GM19395 (cell line): ENCODE measurements at regions not wholly inside any gene's neighbourhood (a gene's known extent, or its start where the extent isn't known, plus 50 kb on each side); places are given as distances from the start of the nearest gene placed in this dataset.
"Not testable (repeated sequence)": the region's sequence is repeated elsewhere in the genome, so short reads cannot be mapped to it uniquely, and the experiment has no call there.

Experiments used
- ATAC-seq: cut with Tn5 transposase; IDR thresholded peaks from one replicate; pipeline ENCODE4 v1.9.1; 2021; ENCODE audit warnings: mild to moderate bottlenecking, moderate library complexity; ENCODE audit not compliant: unreplicated experiment

DNA sequence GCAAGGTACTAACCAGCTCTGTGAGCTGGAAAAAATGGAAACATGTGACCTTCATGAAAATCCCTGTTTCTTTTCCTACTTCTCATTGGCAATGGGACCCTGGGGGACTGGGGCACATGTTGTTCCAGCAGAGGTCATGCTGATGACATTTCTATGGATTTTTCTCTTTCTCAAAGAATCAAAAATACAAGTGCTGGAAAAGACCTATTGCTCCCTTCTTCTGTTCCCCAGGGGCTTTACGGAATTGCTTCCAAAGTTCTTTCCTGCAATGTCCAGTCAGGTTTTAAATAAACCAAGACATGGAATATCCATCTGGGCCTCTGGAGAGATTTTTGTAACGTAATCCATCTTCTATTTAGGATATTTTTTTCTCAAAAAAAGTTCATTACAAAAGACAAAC, 1006.1 kb upstream of the CELF4 start:
- ATAC-seq = no peak

DNA sequence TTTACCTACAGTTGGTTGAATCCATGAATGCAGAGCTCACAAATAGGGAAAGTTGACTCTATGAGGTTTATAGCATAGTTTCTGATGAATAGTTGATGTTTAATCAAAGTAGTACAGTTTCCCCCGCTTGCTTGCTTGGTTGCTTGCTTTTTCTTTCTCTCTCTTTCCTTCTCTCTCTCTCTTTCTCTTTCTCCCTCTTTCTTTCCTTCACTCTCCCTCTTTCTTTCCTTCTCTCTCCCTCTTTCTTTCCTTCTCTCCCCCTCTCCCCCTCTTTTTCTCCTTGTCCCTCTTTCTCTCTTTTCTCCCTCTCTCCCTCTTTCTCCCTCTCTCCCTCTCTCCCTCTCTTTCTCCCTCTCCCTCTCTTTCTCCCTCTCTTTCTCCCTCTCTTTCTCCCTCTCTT, 999.9 kb upstream of the CELF4 start:
- ATAC-seq = no peak

DNA sequence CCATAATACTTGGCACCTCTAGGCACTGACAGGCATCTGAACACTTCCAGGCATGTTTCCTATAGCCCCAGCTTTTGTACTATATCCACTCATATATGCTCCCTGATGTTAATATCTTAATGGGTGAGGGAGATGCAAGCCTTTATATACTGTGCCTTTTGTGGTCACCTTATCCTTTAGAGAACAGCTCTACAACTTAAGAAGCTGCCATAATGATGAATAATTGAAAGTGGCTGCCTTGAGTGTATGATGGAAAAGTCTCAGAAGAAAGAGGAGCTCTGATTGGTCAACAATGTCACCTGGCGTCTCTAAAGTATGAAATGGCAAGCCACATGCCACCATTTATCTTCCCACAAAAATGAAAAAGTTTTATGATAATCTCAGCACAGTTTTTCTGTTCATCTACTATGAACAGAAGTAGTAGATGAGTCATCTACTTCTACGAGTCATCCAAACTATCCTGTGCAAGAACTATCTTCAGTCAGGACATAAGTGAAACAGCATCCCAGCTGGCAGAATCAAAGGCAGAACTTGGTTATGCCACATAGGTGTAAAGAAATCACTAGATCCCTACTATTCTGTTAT, 997.9 kb upstream of the CELF4 start:
- no peak for ATAC-seq

DNA sequence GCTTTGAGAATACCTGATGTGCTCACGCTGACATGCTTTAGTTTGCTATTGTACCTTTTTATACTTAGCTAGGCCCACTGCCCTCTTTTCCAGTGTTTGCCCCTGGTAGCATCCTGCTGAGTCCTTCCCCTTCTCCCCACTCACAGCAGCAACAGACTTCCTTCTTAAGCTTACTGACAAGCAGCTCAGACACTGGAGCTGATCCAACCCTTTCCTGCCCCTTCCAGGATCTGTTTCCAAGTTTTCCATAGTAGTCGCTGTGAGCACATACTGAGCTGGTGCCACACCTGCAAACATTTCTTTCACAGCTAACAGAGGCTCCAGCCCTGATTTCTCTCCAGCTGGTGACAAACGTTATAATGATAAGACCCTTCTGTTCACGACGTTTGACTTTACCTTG, 991.4 kb upstream of the CELF4 start:
- ATAC-seq = no peak

DNA sequence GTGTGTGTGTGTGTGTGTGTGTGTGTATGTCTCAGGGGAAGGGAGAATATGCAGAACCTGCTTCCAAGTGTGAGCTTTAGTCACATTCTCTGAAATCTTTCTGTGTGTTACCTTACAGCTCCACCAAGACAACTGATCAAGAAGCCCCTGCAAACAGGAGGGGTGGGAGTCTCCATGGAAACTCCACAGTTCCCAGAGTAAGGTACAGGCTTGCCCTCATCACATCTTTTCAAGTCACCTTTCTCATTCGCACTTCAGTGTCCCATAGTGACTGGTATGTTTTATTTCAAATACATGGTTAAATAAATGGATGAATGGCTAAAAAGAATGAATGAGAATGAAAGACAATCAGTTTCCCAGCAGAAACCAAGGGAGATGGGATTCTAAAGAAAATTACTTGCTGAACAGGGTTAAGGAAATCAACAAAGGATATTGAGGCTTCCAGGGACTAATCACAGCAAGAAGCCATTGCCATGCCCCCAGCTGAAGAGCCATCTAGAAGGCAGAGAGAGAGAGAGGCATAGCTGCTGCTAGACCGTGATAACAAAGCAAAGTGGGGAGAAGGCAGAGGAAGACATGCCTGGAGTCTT, 987.2 kb upstream of the CELF4 start:
- no peak for ATAC-seq

DNA sequence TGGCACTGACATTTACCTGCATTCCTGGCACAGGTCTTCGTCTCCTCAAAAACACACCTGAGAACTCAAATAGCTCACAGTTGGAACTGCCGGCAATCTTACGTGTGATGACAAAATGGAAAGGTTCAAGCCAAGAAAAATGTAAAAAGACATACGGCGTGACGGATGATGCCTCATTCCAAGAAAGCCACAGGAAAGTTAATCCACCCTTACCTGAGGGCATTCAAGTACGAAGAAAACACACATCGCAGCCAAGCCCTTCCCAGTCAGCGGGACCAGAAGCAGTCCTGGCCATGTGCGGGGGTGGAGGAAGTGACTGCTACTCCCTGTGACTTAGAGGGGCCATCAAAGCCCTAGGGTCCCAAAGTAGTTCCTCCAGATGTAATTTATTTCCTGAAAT, 986.3 kb upstream of the CELF4 start:
- no peak for ATAC-seq

DNA sequence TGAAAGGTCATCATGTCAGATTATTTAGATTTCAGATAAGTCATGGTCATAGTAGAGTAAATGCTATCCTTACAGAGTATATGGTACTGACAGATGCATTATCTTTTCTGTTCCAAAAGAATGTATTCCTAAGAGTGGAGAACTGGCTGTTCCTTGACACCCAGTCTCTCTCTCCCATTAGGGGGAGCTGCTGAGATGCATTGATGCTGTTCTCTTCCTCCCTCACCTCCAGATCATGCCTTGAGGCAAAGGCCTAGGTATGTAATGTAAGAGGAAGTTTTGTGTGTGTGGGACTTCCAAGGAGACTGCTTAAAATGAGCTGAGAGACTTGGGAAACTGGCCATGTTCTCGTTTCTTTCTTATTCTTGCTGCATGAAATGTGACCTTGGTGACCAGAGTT, 979.5 kb upstream of the CELF4 start:
- no peak for ATAC-seq

DNA sequence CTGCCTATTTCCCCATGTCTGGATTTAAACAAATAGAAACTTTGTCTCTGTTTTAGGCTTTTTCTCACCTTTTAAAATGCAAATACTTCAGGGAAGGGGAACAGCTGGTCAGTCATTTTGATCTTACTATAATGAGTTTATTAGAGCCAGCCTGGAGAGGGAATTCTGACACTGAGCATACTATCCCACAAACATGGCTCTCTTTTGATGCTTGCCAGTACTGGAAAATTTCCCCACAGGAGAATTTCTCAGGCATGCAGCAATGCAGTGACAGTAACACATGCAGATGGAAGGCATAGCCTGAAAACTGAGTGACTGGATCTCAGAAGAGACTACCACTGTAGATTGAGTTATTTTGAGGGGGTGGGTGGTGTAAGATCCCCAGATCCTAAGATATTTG, 974.3 kb upstream of the CELF4 start:
- no peak for ATAC-seq

DNA sequence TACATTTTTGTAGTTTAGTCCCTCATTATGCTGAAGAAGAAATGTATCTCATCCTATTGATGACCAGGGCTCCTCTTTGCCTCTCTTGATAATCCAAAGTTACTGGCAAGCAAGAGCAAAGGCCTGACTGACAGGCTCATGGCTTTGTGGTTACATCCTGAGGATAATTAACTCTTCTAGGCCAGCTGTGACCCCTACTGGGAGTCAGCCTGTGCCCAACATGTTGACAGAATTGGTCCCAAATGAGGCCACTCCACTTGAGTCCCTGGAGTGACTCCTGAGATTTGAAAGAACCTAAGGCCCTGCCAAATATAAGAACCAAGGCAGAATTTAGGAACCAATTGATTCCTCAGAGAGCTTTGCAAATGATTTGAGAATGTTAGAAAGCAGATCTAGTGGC, 973.8 kb upstream of the CELF4 start:
- no peak for ATAC-seq

DNA sequence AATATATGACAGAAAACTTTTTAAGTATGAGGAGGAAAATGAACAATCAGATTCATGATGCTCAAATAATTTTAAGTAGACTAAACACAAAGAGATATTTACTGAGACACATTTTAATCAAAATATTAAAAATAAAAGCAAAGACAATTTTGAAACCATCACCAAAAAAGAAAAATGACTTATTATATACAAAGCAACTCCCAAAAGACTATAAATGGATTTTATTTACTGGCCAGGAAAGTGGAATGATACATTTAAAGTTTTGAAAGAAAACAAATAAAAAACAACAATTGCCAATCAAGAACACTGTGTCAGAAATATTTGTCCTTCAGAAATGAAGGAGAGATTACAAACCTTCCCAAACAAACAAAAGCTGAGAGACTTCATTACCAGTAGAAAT, 968.5 kb upstream of the CELF4 start:
- ATAC-seq = no peak

DNA sequence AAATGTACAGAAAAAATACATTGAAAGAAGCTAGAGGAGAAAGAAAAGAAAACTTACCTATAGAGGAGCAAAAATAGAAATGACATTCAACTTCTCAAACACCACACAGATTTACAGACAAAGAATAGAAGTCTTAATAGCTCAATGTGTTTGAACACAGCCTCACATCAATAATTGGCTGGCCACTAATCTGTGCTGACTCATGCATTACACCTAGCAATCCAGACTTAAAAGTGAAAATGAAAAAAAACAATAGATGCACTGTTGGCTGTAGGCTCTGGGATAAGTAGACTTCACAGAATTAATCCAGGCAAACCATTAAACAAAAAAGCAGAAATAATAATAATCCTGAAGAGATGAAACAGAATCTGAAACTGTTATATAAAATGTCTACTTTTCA, 961.3 kb upstream of the CELF4 start:
- ATAC-seq = no peak

DNA sequence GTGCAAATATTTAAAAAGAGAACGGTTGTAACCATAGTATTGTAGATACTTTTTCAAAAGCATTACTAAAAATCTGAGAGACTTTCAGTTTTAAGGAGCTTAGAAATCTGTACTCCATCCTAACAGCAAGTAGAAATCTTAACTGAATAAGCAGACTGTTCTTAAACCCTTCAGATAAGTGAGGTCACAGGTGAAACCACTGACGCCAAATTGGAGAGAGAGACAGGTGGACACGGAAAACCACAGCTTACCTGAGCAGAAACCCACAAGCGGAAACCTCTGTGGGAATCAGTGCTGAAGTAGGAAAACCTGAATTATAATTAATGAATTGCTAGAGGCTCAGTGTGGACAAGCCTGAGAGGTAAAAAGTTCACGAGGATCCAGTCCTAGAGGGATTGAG, 959.4 kb upstream of the CELF4 start:
- no peak for ATAC-seq

DNA sequence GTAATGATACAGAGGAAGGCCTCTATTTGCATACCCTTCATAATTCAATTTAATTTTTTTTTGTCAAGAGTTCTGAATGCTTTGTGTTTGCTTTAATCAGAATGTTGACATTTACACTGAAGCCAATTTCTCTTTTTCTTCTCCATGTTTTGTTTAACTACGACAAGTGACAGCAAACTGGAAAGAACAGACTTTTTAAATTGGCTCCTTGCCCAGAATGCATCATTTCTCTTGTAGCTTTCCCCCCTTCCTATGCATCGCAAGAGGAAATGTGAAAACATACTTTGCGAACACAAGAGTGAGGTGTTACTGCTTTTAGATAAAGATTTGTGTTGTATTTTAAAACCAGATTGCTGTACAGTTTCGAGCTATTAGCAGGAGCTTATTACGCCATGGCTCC, 955.2 kb upstream of the CELF4 start:
- ATAC-seq = no peak

DNA sequence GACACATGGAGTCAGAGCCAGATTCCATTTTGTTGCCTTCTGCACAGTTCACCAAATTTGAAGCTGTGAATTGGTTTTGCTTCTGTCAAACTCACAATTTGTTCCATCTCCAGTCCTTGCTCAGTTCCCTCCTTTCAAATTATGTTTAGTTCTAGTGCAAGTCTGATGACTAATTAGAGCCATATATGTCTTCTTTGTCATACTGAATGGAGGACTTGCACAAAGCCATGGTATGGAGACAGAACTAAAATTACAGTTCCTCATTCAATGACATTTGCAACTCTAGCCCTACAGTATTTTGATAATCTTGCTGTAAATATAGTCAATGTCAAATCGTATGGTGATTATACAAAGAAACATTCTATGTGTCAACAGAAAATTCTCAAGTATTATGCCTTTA, 936.9 kb upstream of the CELF4 start:
- no peak for ATAC-seq

DNA sequence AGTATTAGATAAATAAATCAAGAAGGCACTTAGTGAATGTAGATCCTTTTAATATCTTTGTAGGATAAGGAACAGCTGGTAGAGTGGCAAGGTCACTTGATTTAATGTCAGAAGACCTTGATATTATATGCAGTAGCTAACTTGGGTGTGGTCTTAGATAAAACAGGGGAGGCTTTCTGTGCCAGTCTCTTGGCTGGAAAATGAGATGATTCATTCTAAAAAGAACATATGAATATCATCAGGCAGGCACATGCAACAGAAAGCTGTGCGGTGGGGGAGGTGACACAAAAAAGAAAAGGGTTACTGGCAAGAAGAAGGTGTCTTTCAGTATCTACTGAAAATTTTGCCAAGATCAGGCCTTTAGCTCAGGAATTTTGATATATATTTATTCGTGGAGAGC, 931.7 kb upstream of the CELF4 start:
- ATAC-seq = no peak

DNA sequence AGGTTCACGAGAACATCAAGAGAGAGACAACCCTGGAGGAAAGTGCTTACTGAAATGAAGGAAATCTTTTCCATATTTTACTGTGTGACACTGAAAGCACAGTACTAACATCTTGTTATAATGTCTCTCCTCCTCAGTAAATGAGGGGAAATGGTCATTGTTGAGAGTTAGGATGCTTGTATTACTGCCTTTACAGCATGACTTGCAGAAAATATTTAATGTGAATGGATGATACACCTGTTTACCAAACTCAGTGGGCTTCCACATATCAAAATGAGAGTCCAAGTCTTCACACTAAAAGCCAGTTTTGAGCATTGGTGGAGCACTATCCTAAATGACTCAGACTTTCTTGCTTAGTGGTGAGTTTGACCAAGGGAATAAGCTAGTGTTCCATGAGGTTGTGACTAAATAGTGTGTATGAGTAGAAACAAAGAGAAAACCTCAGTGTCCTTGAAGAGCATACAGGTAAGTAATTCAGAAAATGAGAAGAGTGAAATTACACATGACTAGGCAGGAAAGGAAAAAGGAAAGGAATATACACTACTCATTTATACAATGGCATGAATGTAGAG, 930.7 kb upstream of the CELF4 start:
- no peak for ATAC-seq

DNA sequence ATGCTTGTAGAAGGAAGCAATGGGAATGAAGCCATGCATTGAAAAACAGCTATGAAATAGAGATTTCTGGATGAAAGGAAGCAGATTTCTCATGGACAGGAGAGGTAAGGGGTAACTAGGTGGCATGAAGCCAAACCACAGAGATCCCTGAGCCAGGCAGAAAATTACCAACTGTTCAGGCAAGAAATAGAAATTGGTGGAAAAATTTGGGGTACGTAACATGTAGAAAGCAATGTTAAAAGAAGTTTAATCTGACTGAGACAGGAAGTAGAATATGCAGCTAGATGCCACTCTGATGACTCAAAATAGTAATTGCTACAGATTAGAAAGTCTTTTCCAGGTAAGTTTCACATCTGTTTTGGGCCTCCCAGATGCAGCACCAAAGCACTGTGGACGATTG, 928.5 kb upstream of the CELF4 start:
- no peak for ATAC-seq

DNA sequence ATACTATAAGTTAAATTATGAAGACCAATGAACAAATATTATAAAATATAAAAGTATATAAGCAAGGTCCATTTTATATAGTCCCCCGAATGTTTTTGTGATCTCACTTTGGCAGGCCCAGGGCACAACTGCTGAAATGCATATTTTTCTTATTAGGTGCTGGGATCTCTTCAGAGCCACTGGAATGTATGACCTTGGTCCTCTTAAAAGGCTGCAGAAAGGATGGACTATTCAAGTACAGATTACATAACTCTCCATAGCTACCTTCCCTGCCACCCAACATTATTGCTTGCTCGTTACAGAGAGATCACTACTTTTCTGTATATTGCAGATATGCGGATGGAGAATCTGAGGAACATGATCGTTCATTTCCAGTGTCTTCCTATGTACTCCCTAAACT, 925.6 kb upstream of the CELF4 start:
- ATAC-seq = no peak

DNA sequence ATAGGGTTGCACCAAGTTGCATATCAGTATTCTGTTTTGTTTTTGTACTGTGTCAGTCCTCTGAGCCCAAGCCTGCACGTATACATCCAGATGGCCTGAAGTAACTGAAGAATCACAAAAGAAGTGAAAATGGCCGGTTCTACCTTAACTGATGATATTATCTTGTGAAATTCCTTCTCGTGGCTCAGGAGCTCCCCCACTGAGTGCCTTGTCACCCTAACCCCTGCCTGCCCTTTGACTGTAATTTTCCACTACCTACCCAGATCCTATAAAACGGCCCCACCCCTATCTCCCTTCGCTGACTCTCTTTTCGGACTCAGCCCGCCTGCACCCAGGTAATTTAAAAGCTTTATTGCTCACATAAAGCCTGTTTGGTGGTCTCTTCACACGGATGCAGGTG, 924.1 kb upstream of the CELF4 start:
- ATAC-seq = not testable (repeated sequence)

DNA sequence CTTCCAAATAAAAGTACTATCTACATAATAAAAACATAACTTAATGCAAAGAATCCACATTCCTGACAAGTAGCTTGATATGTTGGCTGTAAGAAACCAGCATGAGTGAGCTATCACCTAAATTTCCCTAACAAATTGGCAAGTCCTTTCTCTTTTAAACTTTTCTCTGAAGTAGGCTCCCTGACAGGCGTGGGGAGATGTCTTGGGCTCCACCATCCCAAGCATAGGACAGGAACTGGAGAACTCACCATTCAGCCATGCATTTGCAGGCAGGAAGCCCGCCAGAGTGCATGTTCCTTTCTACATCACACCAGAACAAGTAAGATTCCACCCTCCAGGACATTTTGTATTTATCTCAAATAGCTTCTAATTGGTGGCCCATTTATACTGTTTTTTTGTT, 921.9 kb upstream of the CELF4 start:
- no peak for ATAC-seq

DNA sequence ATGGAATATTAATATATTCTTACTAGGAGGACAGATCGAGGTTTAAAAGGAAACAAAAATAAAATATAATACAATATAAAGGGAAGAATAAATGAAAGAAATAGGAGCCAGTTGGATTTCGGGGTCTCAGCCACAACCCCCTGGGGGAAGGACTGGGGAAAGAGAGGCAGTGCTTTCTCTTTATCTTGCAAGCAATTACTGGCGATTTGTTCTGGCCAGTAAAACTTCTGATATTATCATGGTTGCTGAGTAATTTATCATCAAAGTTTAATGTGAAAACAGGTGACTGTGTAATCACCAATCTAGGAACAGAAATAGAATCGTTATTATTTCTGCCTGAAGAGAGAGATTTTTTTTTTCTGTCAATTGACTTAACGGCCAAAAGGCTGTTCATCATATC, 917.7 kb upstream of the CELF4 start:
- no peak for ATAC-seq

DNA sequence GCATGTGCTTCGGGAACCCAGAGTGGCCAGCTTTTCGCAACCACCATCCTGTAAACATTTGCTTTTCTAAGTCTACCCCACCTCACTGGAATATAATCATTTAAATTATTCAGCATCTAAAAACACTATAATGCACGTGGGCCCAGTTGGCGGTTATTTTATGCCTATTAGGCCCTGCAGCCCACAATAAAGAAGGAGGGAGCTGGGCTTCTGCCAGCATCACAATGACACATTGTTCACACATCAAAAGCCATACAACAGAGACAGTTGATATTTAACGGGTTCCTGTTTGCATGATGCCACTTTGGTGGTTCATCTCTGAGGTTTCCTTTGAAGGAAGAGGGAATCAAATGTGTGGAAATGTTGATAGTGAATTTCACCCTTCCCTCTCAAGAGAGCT, 916.0 kb upstream of the CELF4 start:
- no peak for ATAC-seq

DNA sequence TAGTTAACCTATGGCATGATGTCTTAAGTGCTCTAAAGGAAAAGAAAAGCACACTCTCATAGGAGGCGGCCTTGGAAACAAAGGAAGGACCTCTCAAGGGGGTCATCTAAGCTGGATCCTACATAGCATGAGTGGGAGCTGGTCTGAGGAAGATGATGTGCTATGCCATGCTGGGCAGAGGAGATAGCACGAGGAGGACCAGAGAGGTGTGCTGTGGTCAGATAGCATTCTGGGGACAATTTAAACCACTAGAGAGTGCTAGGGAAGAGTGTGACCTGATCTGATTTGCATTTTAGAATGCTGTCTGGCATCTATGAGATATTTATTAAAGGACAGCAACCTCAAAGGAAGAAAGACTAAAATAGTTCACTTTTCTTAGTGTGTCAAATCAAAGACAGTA, 910.1 kb upstream of the CELF4 start:
- ATAC-seq = no peak
